Erythroblast (primary cell): ENCODE measurements at regions not wholly inside any gene's neighbourhood (a gene's known extent, or its start where the extent isn't known, plus 50 kb on each side); places are given as distances from the start of the nearest gene placed in this dataset.

ENCODE experiments used
- GATA1 ChIP-seq: IDR thresholded peaks from 2 replicates; pipeline ENCODE4 v1.6.1; 2011; ENCODE audit warnings: low read depth, mild to moderate bottlenecking, control low read depth, low read length, moderate library complexity
- POLR2A ChIP-seq: IDR thresholded peaks from 2 replicates; pipeline ENCODE4 v1.6.1; 2011; ENCODE audit warnings: mild to moderate bottlenecking, low read length

DNA sequence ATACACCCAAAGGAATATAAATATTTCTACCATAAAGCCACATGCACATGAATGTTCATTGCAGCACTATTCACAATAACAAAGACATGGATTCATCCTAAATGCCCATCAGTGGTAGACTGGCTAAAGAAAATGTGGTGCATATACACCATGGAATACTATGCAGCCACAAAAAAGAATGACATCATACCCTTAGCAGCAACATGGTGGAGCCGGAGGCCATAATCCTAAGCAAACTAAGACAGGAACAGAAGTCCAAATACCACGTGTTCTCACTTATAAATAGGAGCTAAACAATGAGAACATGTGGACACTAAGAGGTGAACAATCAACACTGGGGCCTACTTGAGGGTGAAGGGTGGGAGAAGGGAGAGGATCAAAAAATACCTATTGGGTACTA, 198.5 kb downstream of the BMP4 start:
- TF ChIP-seq POLR2A, result no peak
- no peak for TF ChIP-seq GATA1
